Mucosa of descending colon (tissue), 3 donors: ENCODE measurements at regions not wholly inside any gene's neighbourhood (a gene's known extent, or its start where the extent isn't known, plus 50 kb on each side); places are given as distances from the start of the nearest gene placed in this dataset.

Source experiments
- ATAC-seq: fragments of 200-7000 bp; cut with Tn5 transposase; one replicate; pipeline ENCODE4 v1.9.1; 2020; ENCODE audit warnings: mild to moderate bottlenecking, moderate library complexity
- DNase-seq, 3 donors: peaks; one replicate each; pipeline ENCODE4 v3.0.0-alpha.2; 2020
- H3K36me3 ChIP-seq: fragments of 200-600 bp; one replicate; pipeline ENCODE4 v1.8.0; 2021; ENCODE audit warnings: low read depth, mild to moderate bottlenecking
- H3K4me1 ChIP-seq: fragments of 200-600 bp; one replicate; pipeline ENCODE4 v1.8.0; 2021; ENCODE audit warnings: low read depth, mild to moderate bottlenecking
- H3K4me3 ChIP-seq: fragments of 200-600 bp; one replicate; pipeline ENCODE4 v1.8.0; 2021; ENCODE audit warnings: mild to moderate bottlenecking
- H3K9me3 ChIP-seq: fragments of 200-600 bp; one replicate; pipeline ENCODE4 v1.8.0; 2021; ENCODE audit warnings: mild to moderate bottlenecking
- intact Hi-C, 2 donors: fragments of 100-400 bp; cut with DNase I in 1 of 2; cut with micrococcal nuclease in 1 of 2; formaldehyde crosslinking; loops; one replicate each; pipeline versions ENCODE4 v1.11.0 to v1.11.1; 2022; cut with DNase I, micrococcal nuclease
- TF ChIP-seq, protein P1 (sequence below): fragments of 200-600 bp; IDR thresholded peaks from one replicate; pipeline ENCODE4 v1.8.0; 2022; ENCODE audit warnings: antibody characterized with exemption, mild to moderate bottlenecking
- donor health status: DM: no; HTN: no; CAD: no; lungs with moderate emphysema.
- donor health status: DM: no; HTN: no; CAD: no.
- donor health status: DM: no; HTN: yes; CAD: no.

DNA sequence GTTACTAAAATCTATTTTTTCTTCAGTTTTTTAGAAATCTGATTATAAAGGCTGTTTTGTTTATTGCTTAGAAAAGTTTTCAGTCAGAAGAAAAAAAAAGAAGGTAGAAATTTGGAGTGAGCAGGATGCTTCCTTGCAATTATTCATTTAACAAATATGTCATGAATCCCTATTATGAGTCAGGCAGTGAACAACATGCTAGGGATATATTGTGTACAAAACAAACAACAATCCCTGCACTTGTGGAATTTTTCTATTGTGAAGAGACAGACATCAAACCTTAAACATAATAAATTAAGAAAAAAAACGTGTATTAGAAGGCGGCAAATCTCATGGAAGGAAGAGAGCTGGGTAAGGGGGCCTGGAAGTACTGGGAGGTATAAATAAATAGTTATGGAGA, 664.1 kb upstream of the CAMK1G start:
- intact Hi-C loops: no loop called here
- no peak overlapping the region for H3K4me3 ChIP-seq
- H3K36me3 ChIP-seq: no peaks in the 10 kb centered on the region
- no peaks in the 10 kb centered on the region for H3K4me1 ChIP-seq
- no peaks in the 10 kb centered on the region for H3K9me3 ChIP-seq
- TF ChIP-seq, protein P1, sequence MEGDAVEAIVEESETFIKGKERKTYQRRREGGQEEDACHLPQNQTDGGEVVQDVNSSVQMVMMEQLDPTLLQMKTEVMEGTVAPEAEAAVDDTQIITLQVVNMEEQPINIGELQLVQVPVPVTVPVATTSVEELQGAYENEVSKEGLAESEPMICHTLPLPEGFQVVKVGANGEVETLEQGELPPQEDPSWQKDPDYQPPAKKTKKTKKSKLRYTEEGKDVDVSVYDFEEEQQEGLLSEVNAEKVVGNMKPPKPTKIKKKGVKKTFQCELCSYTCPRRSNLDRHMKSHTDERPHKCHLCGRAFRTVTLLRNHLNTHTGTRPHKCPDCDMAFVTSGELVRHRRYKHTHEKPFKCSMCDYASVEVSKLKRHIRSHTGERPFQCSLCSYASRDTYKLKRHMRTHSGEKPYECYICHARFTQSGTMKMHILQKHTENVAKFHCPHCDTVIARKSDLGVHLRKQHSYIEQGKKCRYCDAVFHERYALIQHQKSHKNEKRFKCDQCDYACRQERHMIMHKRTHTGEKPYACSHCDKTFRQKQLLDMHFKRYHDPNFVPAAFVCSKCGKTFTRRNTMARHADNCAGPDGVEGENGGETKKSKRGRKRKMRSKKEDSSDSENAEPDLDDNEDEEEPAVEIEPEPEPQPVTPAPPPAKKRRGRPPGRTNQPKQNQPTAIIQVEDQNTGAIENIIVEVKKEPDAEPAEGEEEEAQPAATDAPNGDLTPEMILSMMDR: no peak
- DNase-seq (no peak), ATAC-seq (no peak)

DNA sequence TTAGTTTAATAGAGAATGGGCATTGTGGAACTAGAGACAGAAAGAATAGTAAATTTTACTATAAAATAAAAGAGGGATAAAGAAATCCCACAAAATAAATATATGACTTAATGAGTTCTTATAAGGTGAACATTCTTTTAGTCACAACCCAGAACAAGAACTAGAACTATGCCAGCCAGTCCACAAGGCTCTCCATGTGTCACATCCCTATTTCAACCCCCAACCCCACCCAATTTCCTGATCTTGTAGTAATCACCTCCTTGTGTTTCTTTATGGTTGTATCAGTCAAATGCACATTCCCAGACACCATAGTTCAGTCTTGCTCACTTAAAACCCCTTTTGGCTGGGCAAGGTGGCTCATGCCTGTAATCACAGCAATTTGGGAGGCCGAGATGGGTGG, 662.3 kb upstream of the CAMK1G start:
- no peak for DNase-seq
- intact Hi-C loops: no loop called here
- no peaks in the 10 kb centered on the region for H3K4me1 ChIP-seq
- no peak for ATAC-seq
- TF ChIP-seq, protein P1: no peak
- H3K9me3 ChIP-seq: no peaks in the 10 kb centered on the region
- H3K4me3 ChIP-seq: no peak overlapping the region
- no peaks in the 10 kb centered on the region for H3K36me3 ChIP-seq

DNA sequence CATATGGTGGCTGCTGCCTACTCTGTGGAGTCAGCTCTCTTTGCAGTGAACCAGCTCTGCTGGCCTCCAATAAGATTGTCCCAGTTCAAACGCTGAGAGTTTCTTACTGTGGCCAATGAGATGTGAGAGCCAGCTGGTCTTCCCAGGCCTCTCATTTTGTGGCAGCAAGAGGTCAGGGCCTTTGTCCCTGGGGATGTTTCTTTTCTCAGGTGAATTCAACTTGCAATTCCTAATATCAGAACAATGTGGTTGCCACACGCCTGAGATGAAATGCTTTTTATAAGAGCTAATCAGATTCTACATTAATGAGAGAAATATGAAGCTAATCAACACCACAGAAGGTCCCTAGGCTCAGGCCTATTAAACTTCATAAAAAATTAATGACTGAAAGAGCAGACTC, 660.1 kb upstream of the CAMK1G start:
- TF ChIP-seq, protein P1: no peak

DNA sequence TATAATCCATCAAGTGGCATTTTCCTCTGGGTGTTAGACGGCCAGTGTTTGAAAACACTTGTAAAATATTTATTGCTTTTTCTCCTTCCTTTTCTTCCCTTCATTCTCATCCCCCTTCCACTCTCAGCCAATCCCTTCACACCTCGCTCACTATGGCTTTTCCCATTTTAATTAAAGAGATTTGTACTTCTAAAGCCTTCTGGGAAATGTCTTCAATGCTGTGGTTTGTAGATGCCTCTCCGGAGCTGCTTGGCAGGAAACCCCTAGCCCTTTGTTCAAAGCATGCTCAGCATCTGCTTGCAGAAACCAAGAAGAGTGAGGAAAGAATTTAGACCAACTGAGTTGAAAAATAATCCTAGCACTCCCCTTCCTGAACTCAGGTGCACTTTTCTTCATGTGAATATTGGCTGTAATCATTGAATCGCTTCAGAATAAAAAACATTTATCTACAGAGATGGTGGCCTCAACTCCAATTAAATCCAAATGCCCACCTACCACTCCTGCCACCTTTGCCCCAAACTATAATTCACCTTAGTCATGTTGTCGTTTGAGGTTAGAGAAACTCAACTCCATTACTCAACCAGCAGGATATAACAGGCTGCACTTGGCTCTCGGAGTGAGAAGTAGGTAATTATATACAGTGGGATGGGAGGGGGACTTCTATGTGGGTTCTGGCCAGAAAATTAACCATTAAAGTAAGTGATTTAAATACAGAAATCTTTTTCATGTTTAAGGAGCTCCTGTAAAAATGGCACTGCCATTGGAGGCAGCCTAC, 659.4 kb upstream of the CAMK1G start:
- H3K4me1 ChIP-seq: no peaks in the 10 kb centered on the region
- no peak for ATAC-seq
- intact Hi-C loops: no loop called here
- no peaks in the 10 kb centered on the region for H3K9me3 ChIP-seq
- DNase-seq: no peak
- H3K36me3 ChIP-seq: no peaks in the 10 kb centered on the region
- no peak overlapping the region for H3K4me3 ChIP-seq
- TF ChIP-seq, protein P1: no peak

More for the DNA sequence above, 660.1 kb upstream of the CAMK1G start:
- Histone ChIP-seq H3K4me1 (no peaks in the 10 kb centered on the region), H3K36me3 (no peaks in the 10 kb centered on the region), H3K9me3 (no peaks in the 10 kb centered on the region), H3K4me3 (no peak overlapping the region)
- DNase-seq (no peak), ATAC-seq (no peak)
- intact Hi-C loops: no loop called here

DNA sequence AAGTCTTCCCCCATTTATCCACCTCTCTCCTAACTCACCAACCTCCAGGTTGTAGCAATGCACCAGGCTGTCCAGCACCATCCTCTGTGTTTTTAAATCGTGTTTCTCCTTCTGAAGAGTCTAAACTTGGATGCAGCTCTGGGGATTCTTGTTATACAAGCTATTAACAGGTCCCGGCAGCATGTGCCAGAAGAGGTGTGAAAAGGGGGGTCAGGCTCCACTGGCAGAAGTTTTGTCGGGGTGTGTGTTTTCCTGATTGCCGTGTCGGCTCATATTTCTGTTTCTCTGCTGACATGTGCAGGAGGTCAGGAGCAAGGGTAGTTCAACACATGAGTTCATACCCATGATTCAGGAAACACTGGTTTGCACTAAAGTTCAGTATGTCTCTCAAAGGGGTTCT, 658.6 kb upstream of the CAMK1G start:
- H3K9me3 ChIP-seq: no peaks in the 10 kb centered on the region
- H3K36me3 ChIP-seq: no peaks in the 10 kb centered on the region
- intact Hi-C loops: no loop called here
- TF ChIP-seq, protein P1: no peak
- no peak for DNase-seq
- H3K4me1 ChIP-seq: no peaks in the 10 kb centered on the region
- no peak overlapping the region for H3K4me3 ChIP-seq
- no peak for ATAC-seq
